Endodermal cell (in vitro differentiated cells): ENCODE measurements at regions not wholly inside any gene's neighbourhood (a gene's known extent, or its start where the extent isn't known, plus 50 kb on each side); places are given as distances from the start of the nearest gene placed in this dataset.
A peak's percentile ranks its signal among the peaks of the same experiment; 100 is the strongest.

ENCODE experiments used
- DNase-seq: peaks from one replicate; pipeline ENCODE4 v3.0.0-alpha.2; 2017
- H3K27ac ChIP-seq: 2 replicates; pipeline ENCODE4 v1.5.1; 2013; ENCODE audit warnings: mild to moderate bottlenecking, low read depth, low read length, moderate library complexity
- H3K27me3 ChIP-seq: 2 replicates; pipeline ENCODE4 v1.6.1; 2013; ENCODE audit warnings: mild to moderate bottlenecking, low read length, moderate library complexity; ENCODE audit not compliant: insufficient read depth, control insufficient read depth, poor library complexity, severe bottlenecking
- H3K36me3 ChIP-seq: 2 replicates; pipeline ENCODE4 v1.7.0; 2013; ENCODE audit warnings: mild to moderate bottlenecking, low read length, moderate library complexity; ENCODE audit not compliant: control insufficient read depth, insufficient read depth
- H3K4me1 ChIP-seq: one replicate; pipeline ENCODE4 v1.7.0; 2013; ENCODE audit warnings: low read length; ENCODE audit not compliant: control insufficient read depth, insufficient read depth
- H3K4me3 ChIP-seq: 2 replicates; pipeline ENCODE4 v1.5.1; 2013; ENCODE audit warnings: mild to moderate bottlenecking, low read length, moderate library complexity
- H3K9ac ChIP-seq: 2 replicates; pipeline ENCODE4 v1.6.1; 2013; ENCODE audit warnings: mild to moderate bottlenecking, low read length, moderate library complexity; ENCODE audit not compliant: poor library complexity, severe bottlenecking; ENCODE audit errors: extremely low read depth
- H3K9me3 ChIP-seq: 2 replicates; pipeline ENCODE4 v1.6.1; 2013; ENCODE audit warnings: mild to moderate bottlenecking, low read length, moderate library complexity; ENCODE audit not compliant: control insufficient read depth
- H3K27ac Mint-ChIP-seq: 2 replicates; pipeline ENCODE4 v1.8.0; 2020; ENCODE audit warnings: mixed read lengths
- H3K27me3 Mint-ChIP-seq: 2 replicates; pipeline ENCODE4 v1.8.0; 2021; ENCODE audit warnings: mild to moderate bottlenecking, mixed read lengths; ENCODE audit not compliant: insufficient read depth
- H3K36me3 Mint-ChIP-seq: 2 replicates; pipeline ENCODE4 v1.8.0; 2020; ENCODE audit warnings: low read depth, mixed read lengths
- H3K4me1 Mint-ChIP-seq: 2 replicates; pipeline ENCODE4 v1.8.0; 2020; ENCODE audit warnings: mixed read lengths
- H3K4me3 Mint-ChIP-seq: 2 replicates; pipeline ENCODE4 v1.8.0; 2020; ENCODE audit warnings: mild to moderate bottlenecking, moderate library complexity, mixed read lengths
- H3K9me3 Mint-ChIP-seq: 2 replicates; pipeline ENCODE4 v1.8.0; 2020; ENCODE audit warnings: mild to moderate bottlenecking, mixed read lengths
- WGBS, 2 experiments: methylation state at CpG; one replicate each; pipeline versions ENCODE4 v1.1.5 to v1.1.7; 2013; ENCODE audit warnings: missing lambda C conversion rate in 2 of 2, mixed read lengths in 1 of 2; ENCODE audit not compliant: insufficient coverage in 1 of 2, insufficient read length in 1 of 2; 5-methylcytosine and 5-hydroxymethylcytosine counted together
- TF ChIP-seq, protein P1 (sequence below): fragments of 200-600 bp; sonication (generic); conservative IDR thresholded peaks from 2 replicates; pipeline ENCODE4 v1.5.0; 2021; ENCODE audit warnings: antibody characterized with exemption, mild to moderate bottlenecking

DNA sequence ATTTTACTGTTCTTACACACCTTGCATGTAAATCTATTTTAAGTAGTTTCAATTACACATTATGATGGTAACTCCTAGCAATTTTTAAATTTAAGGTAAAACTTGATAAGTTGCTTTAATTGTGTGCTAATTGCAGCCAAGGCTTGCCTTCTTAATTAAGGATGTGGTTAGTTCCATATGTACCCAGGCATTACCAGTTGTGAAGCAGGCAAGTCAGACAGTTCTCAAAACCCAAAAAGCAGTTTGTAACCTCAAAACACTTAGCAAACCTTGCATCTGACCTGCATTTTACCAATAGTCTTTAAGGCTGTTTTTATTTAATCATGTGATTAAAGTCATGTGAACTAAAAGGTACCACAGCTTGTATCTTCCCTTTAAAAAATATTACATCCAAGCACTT, 1159.4 kb downstream of the DSC3 start:
- Histone ChIP-seq H3K4me3 (no peak overlapping the region), H3K4me1 (no peaks in the 10 kb centered on the region), H3K9ac (no peak overlapping the region), H3K27me3 (no peaks in the 10 kb centered on the region), H3K9me3 (no peaks in the 10 kb centered on the region), H3K27ac (no peak overlapping the region), H3K36me3 (no peaks in the 10 kb centered on the region)
- Mint-ChIP-seq H3K4me1 (no peaks in the 10 kb centered on the region), H3K36me3 (no peaks in the 10 kb centered on the region), H3K4me3 (no peak overlapping the region), H3K27me3 (no peaks in the 10 kb centered on the region), H3K27ac (no peak overlapping the region), H3K9me3 (peaks cover 2% of the 10 kb centered on the region)
- TF ChIP-seq, protein P1, sequence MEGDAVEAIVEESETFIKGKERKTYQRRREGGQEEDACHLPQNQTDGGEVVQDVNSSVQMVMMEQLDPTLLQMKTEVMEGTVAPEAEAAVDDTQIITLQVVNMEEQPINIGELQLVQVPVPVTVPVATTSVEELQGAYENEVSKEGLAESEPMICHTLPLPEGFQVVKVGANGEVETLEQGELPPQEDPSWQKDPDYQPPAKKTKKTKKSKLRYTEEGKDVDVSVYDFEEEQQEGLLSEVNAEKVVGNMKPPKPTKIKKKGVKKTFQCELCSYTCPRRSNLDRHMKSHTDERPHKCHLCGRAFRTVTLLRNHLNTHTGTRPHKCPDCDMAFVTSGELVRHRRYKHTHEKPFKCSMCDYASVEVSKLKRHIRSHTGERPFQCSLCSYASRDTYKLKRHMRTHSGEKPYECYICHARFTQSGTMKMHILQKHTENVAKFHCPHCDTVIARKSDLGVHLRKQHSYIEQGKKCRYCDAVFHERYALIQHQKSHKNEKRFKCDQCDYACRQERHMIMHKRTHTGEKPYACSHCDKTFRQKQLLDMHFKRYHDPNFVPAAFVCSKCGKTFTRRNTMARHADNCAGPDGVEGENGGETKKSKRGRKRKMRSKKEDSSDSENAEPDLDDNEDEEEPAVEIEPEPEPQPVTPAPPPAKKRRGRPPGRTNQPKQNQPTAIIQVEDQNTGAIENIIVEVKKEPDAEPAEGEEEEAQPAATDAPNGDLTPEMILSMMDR = no peak
- no peak for DNase-seq

DNA sequence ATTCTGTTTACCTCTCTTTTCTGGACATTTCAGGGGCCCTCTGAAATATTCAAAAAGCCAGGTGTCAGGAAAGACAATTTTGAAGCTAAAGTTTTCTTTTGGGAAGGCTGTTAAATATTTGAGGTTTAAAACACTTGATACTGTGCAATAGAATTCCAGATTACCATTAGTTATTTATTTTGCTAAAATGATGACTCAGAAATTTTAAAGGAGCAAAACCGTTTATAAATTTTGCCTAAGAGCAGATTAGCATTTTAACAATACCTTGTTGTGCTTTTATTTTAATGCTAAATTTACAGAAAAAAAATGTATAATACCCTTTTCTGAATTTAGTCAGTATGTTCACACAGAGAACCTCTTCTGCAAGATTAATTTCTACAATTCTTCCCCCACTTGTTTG, 1159.9 kb downstream of the DSC3 start:
- no peak overlapping the region for H3K27ac Mint-ChIP-seq
- Histone ChIP-seq H3K9ac (no peak overlapping the region), H3K4me1 (no peaks in the 10 kb centered on the region), H3K27me3 (no peaks in the 10 kb centered on the region), H3K4me3 (no peak overlapping the region), H3K36me3 (no peaks in the 10 kb centered on the region), H3K9me3 (peaks cover 4% of the 10 kb centered on the region), H3K27ac (no peak overlapping the region)
- 100% methylated on average over 1 of the region's 1 CpG; no CpG with 5 or more reads in 1 of the 2 experiments for WGBS, 2 experiments
- peaks cover 2% of the 10 kb centered on the region for H3K9me3 Mint-ChIP-seq
- no peak for DNase-seq
- no peaks in the 10 kb centered on the region for H3K36me3 Mint-ChIP-seq
- no peaks in the 10 kb centered on the region for H3K4me1 Mint-ChIP-seq
- H3K27me3 Mint-ChIP-seq = no peaks in the 10 kb centered on the region
- H3K4me3 Mint-ChIP-seq = no peak overlapping the region
- TF ChIP-seq, protein P1 = no peak

DNA sequence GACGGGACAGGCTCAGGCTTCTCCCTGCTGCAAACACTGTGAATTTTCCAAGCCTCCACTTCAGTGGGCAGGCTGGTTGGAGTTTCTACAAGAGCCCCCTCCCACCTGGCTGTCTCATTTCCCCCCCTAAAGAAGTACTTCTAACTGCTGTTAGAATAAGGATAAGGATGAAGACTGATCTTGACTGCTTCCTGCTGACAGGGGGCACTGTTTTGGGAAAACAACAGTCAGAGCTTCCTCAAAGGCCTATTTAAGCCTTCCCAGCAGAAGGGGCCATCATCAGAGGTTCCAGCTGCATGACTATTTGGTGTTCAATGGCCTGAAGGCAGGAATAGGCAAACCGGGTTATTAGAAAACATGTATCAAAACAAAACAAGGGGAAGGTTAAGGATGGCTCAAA, 1162.8 kb downstream of the DSC3 start:
- Mint-ChIP-seq H3K36me3 (no peaks in the 10 kb centered on the region), H3K9me3 (peaks cover 6% of the 10 kb centered on the region), H3K4me1 (no peaks in the 10 kb centered on the region), H3K4me3 (no peak overlapping the region), H3K27ac (no peak overlapping the region), H3K27me3 (no peaks in the 10 kb centered on the region)
- peaks cover 9% of the 10 kb centered on the region for H3K9me3 ChIP-seq
- DNase-seq = peak; percentile 60
- no peak overlapping the region for H3K27ac ChIP-seq
- no peak overlapping the region for H3K4me3 ChIP-seq
- H3K9ac ChIP-seq = no peak overlapping the region
- H3K36me3 ChIP-seq = no peaks in the 10 kb centered on the region
- H3K27me3 ChIP-seq = no peaks in the 10 kb centered on the region
- no peaks in the 10 kb centered on the region for H3K4me1 ChIP-seq
- TF ChIP-seq, protein P1 = peak; percentile 56
- 85 to 100% methylated on average over 1 to 2 of the region's 2 CpGs for WGBS, 2 experiments
